Spleen (tissue), 7 donors: ENCODE measurements at regions not wholly inside any gene's neighbourhood (a gene's known extent, or its start where the extent isn't known, plus 50 kb on each side); places are given as distances from the start of the nearest gene placed in this dataset.
"Not testable (repeated sequence)": the region's sequence is repeated elsewhere in the genome, so short reads cannot be mapped to it uniquely, and the experiment has no call there.

ENCODE experiments used
- POLR2A ChIP-seq, 3 donors: fragments of 450-650 bp; IDR thresholded peaks; one replicate each; pipeline ENCODE4 v1.5.1; 2017; ENCODE audit warnings: antibody characterized with exemption in 3 of 3, mild to moderate bottlenecking in 1 of 3
- POLR2AphosphoS5 ChIP-seq, 3 donors: sonication (generic); formaldehyde crosslinking; IDR thresholded peaks; one replicate each; pipeline ENCODE4 v1.5.1; 2017; ENCODE audit warnings: antibody characterized with exemption in 3 of 3
- TF ChIP-seq, protein P1 (sequence below), 11 experiments: fragments of 200-600 bp in 7 of 11; fragments of 450-650 bp in 4 of 11; sonication (generic) in 4 of 11; IDR thresholded peaks in 8 of 11; conservative IDR thresholded peaks in 3 of 11; 1 replicate in 7 of 11; 2 replicates in 4 of 11; pipeline versions ENCODE4 v1.4.0 to v1.8.0; 2016 to 2021; ENCODE audit warnings: antibody characterized with exemption in 11 of 11, inconsistent platforms in 4 of 11, mild to moderate bottlenecking in 1 of 11
- donor health status: DM: no; HTN: no; CAD: no; lungs with moderate emphysema.
- donor health status: DM: no; HTN: no; CAD: no.
- donor health status: DM: no; HTN: no; CAD: no.

GRCh38 chr7:20501473-20501872 lies 114.0 kb upstream of the ABCB5 start:
- TF ChIP-seq, protein P1, sequence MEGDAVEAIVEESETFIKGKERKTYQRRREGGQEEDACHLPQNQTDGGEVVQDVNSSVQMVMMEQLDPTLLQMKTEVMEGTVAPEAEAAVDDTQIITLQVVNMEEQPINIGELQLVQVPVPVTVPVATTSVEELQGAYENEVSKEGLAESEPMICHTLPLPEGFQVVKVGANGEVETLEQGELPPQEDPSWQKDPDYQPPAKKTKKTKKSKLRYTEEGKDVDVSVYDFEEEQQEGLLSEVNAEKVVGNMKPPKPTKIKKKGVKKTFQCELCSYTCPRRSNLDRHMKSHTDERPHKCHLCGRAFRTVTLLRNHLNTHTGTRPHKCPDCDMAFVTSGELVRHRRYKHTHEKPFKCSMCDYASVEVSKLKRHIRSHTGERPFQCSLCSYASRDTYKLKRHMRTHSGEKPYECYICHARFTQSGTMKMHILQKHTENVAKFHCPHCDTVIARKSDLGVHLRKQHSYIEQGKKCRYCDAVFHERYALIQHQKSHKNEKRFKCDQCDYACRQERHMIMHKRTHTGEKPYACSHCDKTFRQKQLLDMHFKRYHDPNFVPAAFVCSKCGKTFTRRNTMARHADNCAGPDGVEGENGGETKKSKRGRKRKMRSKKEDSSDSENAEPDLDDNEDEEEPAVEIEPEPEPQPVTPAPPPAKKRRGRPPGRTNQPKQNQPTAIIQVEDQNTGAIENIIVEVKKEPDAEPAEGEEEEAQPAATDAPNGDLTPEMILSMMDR (IDR thresholded peaks at IDR 0.05 in 8 of 11, conservative IDR thresholded peaks at IDR 0.05 in 3 of 11), result not testable (repeated sequence)
- TF ChIP-seq POLR2A, POLR2AphosphoS5 (IDR thresholded peaks at IDR 0.05): not testable (repeated sequence)
